ENCODE measurements at regions not wholly inside any gene's neighbourhood (a gene's known extent, or its start where the extent isn't known, plus 50 kb on each side); places are given as distances from the start of the nearest gene placed in this dataset.
"Not testable (repeated sequence)": the region's sequence is repeated elsewhere in the genome, so short reads cannot be mapped to it uniquely, and the experiment has no call there.

DNA sequence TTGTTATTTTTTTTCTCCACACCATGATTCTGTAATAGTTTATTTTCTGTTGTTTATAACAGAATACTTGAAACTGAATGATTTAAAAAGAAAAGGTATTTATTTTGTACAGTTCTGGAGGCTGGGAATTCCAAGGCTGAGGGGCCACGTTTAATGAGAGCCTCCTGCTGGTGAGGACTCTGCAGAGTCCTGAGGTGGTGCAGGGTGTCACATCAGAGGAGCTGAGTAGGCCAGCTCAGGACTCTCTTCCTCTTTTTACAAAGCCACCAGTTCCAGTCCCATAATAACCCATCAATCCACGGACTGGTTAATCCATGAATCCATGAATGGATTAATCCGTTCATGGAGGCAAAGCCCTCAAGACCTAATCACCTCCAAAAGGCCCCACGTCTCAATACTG is 71.6 kb downstream of the TFAP2A start:
- DNase-seq (ENCODE audit: low spot score) = no peak

GRCh38 chr6:10341605-10342004 is 73.3 kb downstream of the TFAP2A start:
- no peak for DNase-seq (ENCODE audit: low spot score)

DNA sequence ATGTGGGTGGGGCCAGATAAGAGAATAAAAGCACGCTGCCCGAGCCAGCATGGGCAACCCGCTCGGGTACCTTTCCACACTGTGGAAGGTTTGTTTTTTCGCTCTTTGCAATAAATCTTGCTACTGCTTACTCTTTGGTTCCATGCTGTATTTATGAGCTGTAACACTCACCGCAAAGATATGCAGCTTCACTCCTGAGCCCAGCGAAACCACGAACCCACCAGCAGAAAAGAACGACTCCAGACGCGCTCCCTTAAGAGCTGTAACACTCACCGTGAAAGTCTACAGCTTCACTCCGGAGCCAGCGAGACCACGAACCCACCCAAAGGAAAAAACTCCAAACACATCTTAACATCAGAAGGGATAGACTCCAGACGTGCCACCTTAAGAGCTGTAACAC is 76.7 kb downstream of the TFAP2A start:
- DNase-seq (ENCODE audit: low spot score) = no peak

DNA sequence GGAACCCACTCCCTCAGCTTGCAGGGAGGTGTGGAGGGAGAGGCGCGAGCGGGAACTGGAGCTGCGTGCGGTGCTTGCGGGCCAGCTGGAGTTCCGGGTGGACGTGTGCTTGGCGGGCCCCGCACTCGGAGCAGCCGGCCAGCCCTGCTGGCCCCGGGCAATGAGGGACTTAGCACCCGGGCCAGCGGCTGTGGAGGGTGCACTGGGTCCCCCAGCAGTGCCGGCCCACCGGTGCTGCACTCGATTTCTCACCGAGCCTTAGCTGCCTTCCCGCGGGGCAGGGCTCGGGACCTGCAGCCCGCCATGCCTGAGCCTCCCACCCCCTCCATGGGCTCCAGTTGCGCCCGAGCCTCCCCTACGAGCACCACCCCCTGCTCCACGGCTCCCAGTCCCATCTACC is 77.5 kb downstream of the TFAP2A start:
- not testable (repeated sequence) for DNase-seq (ENCODE audit: low spot score)

DNA sequence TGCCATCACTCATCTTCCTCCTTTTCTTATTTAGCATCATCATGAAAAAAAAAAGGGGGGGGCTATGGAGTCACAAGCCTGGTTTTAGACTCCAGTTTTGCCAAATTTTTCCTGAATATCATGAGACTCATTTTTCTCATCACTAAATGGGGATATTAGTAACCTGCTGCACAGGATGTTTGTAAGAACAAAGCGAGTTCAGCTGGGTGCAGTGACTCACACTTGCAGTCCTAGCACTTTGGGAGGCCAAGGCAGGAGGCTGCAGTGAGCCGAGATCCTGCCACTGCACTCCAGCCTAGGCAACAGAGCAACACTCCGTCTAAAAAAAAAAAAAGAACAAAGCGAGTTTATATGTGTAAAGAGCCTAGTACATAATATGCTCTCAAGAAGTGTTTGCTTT is 82.8 kb downstream of the TFAP2A start:
- DNase-seq (ENCODE audit: low spot score) = no peak

DNA sequence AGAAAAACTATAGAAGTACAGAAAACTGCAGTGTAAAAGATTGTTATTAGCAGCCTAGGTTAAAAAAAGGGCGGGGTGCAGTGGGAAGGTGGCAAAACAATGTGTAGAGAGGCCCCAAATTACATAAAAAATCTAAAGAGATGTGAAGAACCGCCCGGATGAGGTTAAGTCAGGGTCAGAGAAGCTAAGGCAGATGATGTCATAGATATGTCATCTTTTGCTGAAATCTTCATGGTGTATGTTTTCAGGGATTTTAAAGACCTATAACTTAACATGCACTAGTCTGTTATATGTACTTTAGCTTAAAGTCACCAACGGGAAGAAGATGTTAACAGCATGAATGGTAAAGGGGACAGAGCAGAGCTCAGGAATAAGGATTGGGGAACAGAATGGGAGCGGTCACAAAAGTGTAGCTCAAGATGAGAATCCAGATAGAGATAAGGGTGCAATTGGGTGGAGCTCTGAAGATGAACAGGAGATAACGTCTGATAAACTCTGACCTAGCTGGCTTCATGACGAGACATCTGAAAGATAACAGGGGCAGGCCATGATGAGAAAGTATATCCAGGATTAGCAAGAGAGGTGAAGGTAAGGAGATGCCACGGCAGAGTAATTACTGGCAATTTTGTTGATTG is 83.4 kb downstream of the TFAP2A start:
- DNase-seq (ENCODE audit: low spot score) = no peak

- DNase-seq (ENCODE audit: low spot score) = no peak
Measured at GRCh38 chr6:10330515-10330914, 84.4 kb downstream of the TFAP2A start.

DNA sequence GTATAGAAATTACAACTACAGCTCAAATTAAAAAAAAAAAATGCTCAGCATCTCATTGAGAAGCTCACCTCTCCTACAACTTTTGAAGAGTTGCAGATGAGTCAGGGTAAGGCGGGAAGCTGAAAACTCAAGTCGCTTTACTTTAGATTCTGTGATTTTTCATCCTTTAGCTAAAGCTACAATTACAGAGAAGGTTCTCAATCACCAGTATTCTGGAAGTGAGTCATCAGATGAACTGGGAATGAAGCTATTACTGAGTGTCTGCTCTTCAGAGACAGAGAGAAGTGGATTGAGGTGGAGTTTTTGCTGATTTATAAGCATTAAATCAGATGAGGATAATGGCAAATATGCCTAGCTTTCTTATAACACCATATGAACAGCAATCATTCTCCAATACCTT is 91.9 kb downstream of the TFAP2A start:
- no peak for DNase-seq (ENCODE audit: low spot score)

GRCh38 chr6:10320291-10320690 is 94.6 kb downstream of the TFAP2A start:
- DNase-seq (ENCODE audit: low spot score) = no peak

DNA sequence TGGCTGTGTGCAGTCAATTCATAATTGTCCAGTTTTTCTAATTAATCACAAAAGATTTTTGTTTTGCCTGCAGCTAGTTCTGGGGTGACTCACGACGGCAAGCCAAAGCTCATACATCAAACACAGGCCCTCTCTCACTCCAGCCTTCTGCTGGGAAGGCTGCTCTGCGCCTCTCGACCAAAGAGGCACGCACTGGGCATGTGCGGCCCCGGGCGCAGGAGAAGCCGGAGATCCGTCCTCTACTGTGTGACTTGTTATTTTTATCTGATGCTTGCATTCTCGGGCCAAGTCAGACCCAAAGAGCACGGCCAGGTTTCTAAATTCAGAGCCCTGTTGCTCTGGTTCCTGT is 98.5 kb downstream of the TFAP2A start:
- DNase-seq (ENCODE audit: low spot score) = peak; percentile 49

- DNase-seq (ENCODE audit: low spot score) = no peak
Measured at GRCh38 chr6:10315658-10316372, 99.1 kb downstream of the TFAP2A start.

DNA sequence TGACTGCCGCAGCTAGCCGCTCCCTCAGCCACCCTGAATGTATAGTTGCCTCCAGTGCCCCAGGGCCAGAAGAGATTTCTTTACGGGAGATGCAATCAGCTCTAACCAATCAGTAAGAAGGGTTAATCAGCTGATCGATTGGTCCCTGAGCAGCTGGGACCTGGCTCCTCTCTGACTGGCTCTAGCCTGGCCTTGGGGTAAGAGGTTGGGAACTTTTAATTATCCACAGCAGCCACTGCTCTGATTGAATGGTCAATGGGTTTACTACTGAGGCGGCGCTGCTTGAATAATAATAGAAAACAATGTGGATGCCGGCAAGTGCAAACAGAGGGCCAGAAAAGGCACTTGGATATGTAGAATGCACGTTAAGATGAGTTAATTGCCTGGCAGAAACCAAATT is 99.8 kb downstream of the TFAP2A start:
- no peak for DNase-seq (ENCODE audit: low spot score)

DNA sequence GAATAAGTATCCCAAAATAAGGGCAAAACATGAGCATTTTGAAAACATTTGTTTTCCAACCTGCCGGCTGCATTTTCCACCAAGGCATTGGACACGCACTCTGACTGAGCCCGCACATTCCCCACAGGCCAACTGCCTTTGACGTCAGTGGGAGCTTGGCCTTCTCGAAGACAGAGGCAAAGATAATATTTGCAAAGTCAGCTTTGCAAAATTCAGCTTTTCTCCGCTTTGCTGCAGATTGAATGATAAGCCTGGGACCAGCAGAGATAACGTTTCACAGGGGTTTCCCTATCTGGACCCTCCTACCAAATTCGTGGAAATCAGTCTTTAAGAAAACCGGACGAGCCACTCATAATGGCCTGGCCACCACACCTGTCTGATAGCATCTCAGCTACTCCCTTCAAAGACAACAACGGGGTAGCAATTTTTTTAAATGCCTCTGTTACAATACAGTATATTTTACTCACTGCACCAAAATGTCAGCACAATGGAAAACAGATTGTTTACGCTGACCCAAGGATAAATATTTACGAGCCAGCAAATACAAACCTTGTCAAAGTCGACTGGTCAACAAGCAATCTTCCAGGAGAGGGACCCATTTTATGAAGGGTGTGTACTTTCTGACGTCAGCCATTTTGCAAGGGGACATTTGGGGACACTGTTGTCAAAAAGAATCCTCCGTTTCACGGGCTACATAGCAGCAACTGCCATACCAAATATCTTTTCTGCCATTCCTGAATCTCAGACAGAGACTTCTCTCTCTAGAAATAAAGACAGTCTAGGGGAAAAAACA is 100.5 kb downstream of the TFAP2A start:
- DNase-seq (ENCODE audit: low spot score) = no peak

- no peak for DNase-seq (ENCODE audit: low spot score)
Measured at GRCh38 chr6:10313799-10314162, 101.1 kb downstream of the TFAP2A start.

- no peak for DNase-seq (ENCODE audit: low spot score)
Measured at GRCh38 chr6:10312445-10312844, 102.4 kb downstream of the TFAP2A start.

DNA sequence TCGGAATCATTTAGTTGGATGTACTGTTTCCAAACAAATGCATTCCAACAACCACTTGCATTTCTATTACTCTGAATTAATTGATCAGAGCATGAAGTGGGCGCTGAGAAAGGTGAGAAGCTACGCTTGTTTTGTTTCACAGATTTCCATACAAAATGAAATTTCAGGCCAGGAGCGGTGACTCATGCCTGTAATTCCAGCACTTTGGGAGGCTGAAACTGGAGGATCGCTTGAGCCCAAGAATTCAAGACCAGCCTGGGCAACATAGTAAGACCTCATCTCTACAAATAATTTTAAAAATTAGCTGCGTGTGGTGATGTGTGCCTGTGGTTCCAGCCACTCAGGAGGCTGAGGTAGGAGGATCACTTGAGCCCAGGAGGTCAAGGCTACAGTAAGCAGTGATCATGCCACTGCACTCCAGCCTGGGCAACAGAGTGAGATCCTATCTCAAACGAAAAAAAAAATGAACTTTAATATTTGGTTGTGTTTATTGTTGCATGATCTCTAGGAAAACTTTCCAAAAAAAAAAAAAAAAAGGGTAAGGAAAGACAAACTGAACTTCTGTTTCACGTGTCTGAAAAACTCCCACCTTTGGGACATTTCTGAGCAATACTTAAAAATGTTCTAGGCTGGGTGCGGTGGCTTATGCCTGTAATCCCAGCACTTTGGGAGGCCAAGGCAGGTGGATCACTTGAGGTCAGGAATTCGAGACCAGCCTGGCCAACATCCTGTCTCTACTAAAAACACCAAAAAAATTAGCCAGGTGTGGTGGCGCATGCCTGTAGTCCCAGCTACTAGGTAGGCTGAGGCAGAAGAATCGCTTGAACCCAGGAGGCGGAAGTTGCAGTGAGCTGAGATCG is 103.1 kb downstream of the TFAP2A start:
- not testable (repeated sequence) for DNase-seq (ENCODE audit: low spot score)

DNA sequence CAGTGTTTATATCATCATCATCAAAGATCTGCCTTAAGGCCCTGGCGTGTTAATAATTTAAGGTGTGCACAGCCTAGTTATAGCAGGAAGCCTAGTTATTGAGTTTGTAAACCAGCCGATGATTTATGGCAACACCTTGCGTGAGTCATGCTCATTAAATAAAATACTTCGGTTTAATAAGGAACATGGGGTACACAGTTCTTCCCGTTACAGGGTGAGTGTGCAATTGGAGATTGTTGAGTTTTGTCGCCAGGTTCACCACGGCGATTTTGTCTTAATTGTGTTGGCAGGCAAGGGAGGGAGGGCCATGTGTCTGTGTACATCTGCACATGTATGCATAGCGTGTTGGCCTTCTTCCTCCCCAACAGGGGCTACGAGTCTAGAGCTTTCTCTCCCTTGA is 104.0 kb downstream of the TFAP2A start:
- no peak for DNase-seq (ENCODE audit: low spot score)

DNA sequence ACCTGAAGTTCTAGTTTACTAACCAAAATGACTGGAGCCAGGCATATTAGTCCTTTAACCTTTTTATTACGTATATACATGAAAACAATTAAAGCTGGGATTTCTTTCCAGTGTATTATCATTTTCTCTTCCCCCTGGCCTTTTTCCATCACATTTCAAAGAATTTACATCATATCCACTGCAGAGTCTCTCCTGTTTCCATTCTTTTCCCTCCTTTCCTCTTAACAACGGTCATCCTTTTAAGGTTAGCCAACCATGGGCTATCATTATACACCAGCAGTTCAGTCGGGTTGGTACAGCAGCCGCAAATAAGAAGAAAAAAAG is 104.6 kb downstream of the TFAP2A start:
- DNase-seq (ENCODE audit: low spot score) = no peak

DNA sequence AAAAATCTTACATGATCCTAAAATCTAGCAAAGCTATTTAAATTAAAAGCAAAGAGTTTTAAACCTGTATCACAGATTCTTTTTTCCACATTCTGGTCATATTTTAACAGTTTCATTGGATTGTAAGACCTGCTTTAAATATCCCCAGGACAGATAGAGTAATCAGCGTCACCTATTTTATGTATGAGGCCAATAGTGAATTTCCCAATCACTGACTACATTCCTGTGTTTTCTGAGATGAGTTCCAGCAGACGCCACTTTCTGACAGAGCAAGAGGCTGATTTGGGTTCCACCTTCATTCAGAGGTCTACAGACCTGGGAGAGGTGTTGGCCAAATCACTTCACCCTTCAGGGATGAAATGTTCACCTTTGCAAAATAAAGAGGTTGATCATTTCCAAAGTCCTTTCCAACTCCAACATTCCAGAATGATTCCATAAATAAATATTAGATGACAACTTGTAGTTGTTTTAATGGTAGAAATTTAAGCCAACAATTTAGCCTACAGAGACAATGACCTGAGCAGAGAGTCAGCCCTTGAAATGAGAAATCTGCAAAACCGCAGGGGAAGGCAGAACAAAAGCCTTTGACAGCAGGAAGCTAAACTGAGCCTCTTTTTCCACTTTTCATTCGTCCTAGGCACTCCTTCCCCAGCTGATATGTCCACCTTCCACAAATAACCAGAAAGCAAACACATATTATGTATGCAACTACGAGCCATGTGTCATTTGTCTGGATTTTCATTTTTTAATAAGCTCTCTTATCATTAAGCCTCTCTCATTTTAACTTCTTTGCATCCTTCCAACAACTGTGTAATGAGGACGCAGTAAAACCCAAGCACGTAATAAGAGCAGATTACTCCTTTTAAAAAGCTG is 105.2 kb downstream of the TFAP2A start:
- no peak for DNase-seq (ENCODE audit: low spot score)

DNA sequence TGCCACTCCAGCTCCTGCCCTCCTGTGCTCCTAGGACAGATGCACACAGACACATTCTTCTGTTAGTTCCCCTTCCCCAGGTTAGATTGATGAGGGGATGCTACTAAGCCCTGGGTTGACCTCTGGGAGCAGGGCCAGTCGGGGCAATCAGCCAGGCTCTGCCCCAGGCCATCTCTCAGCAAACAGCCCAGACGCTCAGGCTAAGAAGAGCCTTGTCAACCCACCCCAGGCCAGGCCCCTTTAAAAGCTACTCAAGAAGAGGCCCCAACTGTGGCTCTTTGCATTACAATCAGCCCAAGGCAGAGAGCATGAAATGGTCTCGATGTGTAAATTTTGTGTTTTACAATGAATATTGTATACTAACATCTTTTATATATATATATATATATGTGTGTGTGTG is 107.4 kb downstream of the TFAP2A start:
- DNase-seq (ENCODE audit: low spot score) = no peak

- no peak for DNase-seq (ENCODE audit: low spot score)
Measured at GRCh38 chr6:10307028-10307427, 107.8 kb downstream of the TFAP2A start.
